GM18868 (cell line): ENCODE measurements at regions not wholly inside any gene's neighbourhood (a gene's known extent, or its start where the extent isn't known, plus 50 kb on each side); places are given as distances from the start of the nearest gene placed in this dataset.

ENCODE experiments used
- ATAC-seq: cut with Tn5 transposase; IDR thresholded peaks from one replicate; pipeline ENCODE4 v1.9.1; 2021; ENCODE audit warnings: mild to moderate bottlenecking, moderate library complexity; ENCODE audit not compliant: unreplicated experiment

GRCh38 chr15:47885920-47886319, 168.6 kb downstream of the SEMA6D start:
- no peak for ATAC-seq

DNA sequence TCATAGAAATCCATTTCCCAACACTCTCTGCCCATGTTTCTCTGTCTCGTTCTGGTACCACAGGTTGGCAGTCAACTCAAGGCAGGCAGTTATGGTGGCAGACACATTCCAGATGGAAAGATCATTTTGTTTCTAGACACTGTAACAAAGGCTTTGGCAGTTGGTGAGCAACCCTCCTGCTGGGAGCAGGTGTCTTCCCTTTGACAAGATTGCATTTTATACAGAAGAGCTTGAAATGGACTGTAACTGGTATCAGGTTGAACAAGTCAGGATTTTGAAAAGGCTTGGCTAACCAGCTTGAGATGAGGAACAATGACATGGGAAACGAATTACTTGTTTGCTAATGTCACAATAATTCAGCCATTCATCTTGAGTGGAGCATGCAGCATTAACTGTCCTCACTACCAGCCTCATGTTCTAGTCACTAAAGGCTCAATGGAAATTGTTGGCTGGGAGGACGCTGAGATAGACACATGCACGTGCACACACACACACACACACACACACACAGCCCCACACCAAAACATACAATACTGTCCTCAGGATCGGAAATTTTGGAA, 170.0 kb downstream of the SEMA6D start:
- no peak for ATAC-seq

DNA sequence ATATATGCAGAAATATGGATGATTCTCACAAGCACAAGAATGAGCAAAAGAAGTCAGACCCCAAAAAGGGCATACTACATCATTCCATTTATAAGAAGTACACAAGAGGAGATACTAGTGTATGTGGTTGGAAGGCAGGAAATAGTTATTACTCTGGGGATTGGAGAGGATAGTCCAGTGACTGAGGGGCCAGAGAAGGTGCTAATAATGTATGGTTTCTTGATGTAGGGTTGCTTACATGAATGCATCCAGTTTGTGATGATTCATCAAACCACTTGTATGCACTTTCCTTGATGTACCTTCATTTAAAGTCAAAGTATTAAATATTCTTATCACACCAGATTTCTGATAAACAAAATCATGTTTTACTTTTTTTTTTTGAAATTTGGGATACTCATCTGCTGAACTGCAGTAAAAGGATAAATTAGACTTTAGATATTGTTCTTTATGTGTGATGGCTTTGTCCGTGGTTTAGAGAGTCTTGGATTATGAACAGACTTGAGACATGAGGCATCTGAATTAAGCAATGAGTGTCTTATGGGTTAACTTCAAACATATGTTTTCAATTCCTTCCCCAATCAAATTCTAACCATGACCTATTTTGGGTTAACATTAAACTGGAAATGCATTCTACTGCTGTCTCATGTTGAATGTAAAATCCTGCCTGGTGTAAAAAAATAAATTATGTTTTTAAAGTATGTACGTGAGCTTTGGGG, 171.2 kb downstream of the SEMA6D start:
- no peak for ATAC-seq

- no peak for ATAC-seq
Observed at GRCh38 chr15:47890397-47891150, 173.3 kb downstream of the SEMA6D start.

DNA sequence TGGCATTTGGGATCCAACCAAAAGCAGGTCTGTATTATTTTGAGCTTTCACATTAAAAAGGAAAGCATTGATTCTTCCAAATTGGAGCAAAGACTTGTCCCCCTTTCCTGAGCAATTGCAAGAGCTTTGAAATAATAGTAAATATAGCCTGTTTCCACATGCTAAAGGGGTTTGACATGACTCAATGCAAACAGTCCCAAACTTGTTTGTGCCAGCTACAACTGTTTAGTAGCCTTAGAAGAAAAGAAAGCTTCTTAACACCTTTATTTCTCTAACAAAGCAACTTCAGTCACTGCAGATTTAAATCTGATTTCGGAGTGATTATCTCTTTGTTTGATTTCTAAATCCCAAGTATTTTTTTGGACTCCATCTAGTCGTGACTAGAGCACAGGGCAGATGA, 180.2 kb downstream of the SEMA6D start:
- no peak for ATAC-seq

DNA sequence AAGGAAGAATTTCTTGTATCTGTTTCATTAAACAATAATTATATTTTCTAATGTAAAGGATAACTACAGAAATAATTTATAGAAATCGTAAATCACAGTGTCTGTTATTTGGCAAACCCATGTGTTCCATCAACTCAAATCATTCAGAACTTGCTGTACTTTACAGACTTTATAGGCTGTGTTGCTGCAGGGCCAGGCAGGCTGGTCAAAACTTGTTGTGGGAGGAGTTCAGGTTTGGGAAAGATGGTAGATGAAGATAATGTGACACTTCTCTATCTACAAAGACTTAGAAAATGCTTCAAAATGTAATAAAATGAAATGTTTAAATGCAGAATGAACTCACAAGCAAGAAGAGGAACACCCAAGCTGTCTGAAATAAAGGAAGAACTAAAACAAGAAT, 183.4 kb downstream of the SEMA6D start:
- no peak for ATAC-seq

GRCh38 chr15:47903368-47903767, 186.1 kb downstream of the SEMA6D start:
- no peak for ATAC-seq

DNA sequence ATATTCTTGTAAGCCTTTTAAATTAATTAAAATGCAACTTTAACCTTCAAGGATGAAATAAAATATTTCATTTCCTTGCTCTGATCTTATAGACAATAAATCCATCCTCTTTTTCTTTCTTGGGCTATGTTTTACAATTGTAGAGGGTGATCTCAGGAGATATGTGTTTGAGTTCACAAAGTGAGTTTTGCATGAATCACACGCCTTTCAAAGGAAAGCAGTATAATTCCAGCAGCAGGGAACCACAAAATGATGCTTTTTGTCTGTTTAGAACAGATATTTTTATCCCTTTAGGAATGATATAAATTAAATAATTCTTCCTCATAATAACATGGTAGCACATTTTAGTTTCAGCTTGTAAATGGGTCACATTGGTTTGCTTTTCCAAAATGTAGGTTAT, 191.2 kb downstream of the SEMA6D start:
- ATAC-seq, result no peak

GRCh38 chr15:47908950-47909670, 191.8 kb downstream of the SEMA6D start:
- ATAC-seq, result no peak

DNA sequence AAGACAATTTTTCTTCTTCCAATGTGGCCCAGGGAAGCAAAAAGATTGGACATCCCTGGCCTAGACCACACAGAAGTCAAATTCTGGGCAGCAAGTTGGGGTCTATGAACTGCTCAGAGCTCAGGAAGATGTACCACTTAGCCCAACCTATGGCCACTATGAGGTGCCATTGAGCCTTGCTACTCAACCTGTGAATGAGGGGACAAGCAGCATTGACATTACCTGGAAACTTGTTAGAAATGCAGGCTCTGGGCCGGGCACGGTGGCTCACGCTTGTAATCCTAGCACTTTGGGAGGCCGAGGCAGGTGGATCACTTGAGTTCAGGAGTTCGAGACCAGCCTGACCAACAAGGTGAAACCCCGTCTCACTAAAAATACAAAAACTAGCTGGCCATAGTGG, 195.6 kb downstream of the SEMA6D start:
- ATAC-seq, result peak; percentile 41

DNA sequence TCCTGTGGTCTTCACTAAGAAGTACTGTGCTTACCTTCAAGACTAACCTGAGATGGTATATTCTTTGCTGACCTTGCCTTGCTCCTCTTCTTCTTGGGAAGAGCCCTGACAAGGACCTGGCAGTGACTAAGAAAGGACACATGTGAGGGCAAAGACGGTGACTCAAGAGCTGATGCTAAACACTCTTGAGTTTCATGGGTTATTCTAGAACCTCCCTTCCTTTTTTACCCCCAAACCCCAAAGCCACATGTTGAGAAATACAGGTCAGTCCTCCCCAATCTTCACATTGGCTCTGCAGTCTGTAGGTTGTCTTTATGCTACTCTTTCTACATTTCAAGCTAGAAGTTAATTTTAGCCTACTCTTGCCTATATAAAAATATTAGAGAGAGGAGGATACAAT, 200.6 kb downstream of the SEMA6D start:
- ATAC-seq, result no peak

DNA sequence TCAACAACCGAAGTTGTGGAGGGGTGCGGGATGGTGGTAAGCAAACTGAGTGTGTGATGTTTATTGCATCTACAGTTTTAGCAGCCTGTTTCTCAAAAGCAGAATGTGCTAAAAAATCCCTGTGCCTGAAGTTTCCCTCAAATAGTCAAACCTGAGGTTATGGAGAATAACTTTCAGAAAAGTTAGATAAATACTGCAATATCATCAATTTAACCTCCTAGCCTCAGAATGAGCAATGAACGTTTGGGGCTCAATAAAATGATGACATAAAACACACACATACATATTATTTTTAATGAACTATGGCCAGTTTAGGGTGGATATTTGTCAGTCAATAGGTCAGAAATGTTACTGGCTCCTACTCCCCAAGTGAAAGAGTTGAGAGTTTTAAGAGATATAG, 201.6 kb downstream of the SEMA6D start:
- no peak for ATAC-seq

GRCh38 chr15:47924381-47924780, 196.4 kb upstream of the SLC24A5 start:
- no peak for ATAC-seq

GRCh38 chr15:47929138-47929803, 191.5 kb upstream of the SLC24A5 start:
- no peak for ATAC-seq

DNA sequence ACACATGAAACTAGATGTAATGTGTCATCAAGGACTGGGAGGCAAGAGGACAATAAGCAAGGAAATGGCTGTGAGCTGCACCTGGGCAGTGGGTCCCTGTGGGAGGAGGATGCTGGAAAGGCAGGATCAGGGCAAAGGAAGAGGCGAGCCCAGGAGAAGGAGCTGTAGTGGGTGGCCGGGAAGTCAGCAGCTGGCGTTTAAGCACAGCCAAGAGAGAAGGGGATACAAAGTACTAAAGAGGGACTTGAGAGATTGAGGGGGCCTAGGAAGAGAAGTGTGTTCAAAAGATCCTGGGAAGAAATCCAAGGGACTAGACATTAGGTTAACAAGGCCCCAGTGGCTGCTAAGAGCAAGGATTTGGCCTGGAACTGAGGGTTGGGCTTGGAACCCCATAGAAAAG, 188.5 kb upstream of the SLC24A5 start:
- ATAC-seq, result no peak

DNA sequence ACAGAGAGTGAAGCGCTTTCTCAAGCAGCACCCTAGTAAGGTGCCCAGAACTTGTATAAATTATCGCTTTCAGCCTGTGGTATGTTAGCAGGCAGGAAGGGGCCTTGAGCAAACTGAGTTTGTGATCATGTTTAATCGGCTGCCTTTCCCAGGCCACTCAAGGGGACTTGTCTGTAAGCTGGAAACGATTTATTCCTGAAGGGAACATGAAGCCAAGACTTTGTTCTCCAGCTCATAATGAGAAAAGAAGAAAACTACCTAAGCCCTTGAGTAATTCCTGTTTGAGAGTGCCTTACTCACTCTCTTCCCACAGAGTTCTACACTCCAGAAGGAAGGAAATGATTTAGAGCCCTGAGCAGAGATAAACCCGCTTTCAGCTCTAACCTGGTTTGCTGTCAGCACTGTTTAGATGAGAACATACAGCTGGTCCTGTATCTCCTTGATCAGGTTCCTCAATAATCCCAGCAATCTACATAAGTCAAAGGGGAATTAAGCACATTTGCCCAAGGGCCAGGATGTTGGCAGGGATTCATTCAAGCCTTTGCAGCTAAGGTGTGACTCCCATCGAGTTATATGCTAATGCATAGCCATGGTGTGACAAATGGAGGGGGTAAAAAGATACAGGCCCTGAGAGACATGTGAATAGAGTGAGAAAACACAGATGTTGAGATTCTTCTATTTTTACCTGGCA, 187.7 kb upstream of the SLC24A5 start:
- no peak for ATAC-seq

GRCh38 chr15:47933865-47934264, 186.9 kb upstream of the SLC24A5 start:
- no peak for ATAC-seq

DNA sequence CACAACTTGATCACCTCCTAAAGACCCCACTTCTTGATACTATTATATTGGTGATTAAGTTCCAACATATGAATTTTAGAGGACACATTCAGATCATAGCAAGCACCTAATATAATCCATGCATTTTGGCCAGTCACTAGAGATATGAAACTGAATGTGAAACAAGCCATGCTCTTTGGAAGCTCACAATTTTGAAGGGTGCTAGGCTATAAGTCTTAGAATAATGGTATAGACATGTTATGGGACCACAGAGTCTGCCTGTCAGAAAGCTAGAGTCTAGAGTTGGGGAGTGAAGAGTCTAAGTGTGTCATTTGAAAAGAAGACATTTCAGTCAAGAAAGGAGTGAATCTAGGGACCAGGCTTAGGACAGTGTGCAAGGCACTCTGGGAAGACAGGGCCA, 186.4 kb upstream of the SLC24A5 start:
- ATAC-seq, result no peak

GRCh38 chr15:47937834-47938233, 183.0 kb upstream of the SLC24A5 start:
- ATAC-seq, result no peak

DNA sequence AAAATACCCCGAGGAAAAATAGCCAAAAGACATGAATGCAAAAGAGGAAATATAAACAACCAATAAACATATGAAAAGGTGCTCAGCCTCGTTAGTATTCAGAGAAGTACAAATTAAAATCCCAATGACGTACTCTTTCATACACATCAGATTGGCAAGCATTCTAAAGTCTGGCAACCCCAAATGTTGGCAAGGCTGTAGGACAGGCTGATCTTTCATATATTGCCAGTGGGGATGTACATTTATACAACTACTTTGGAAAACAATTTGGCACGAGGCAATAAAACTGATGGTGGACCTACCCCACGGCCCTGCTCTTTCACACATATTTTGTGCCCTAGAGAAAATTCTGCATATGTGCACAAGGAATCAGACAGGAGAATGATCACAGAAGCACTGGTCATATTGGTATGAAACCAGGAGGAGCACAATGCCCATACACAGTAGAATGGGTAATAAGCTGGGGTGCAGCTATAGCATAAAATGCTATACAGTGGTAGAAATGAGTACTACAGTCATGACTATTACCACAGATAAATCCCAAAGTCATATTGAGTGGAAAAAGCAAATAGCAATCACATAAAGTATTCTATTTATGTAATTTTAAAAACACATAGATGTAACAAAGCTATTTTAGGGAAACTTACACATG, 176.0 kb upstream of the SLC24A5 start:
- no peak for ATAC-seq
